HEK293T (cell line): ENCODE measurements at regions not wholly inside any gene's neighbourhood (a gene's known extent, or its start where the extent isn't known, plus 50 kb on each side); places are given as distances from the start of the nearest gene placed in this dataset.

ENCODE experiments used
- CTCF ChIA-PET: fragments of 350-600 bp; formaldehyde crosslinking; extraction: SDS; loops from one replicate; lab custom pipeline; 2021; ENCODE audit warnings: antibody characterized with exemption, inconsistent platforms; lab: Yijun Ruan, JAX
- POLR2A ChIA-PET: fragments of 350-600 bp; formaldehyde crosslinking; extraction: SDS; loops from one replicate; lab custom pipeline; 2020; ENCODE audit warnings: antibody characterized with exemption, inconsistent platforms; lab: Yijun Ruan, JAX
- DNase-seq: peaks from one replicate; pipeline ENCODE4 v3.0.0; 2012; ENCODE audit warnings: mixed read lengths; ENCODE audit errors: extremely low spot score
- ARNT ChIP-seq: fragments of 450-650 bp; IDR thresholded peaks from 2 replicates; pipeline ENCODE4 v1.6.1; 2017; ENCODE audit warnings: mild to moderate bottlenecking
- BHLHE40 ChIP-seq: fragments of 450-650 bp; IDR thresholded peaks from 2 replicates; pipeline ENCODE4 v1.6.1; 2016; ENCODE audit warnings: mild to moderate bottlenecking, moderate library complexity, borderline replicate concordance
- CTBP1 ChIP-seq: fragments of 450-650 bp; IDR thresholded peaks from 2 replicates; pipeline ENCODE4 v1.6.1; 2016; ENCODE audit warnings: borderline replicate concordance
- ELF4 ChIP-seq: fragments of 450-650 bp; IDR thresholded peaks from 2 replicates; pipeline ENCODE4 v1.6.1; 2017; ENCODE audit warnings: antibody characterized with exemption
- FOXA1 ChIP-seq: fragments of 450-650 bp; IDR thresholded peaks from 2 replicates; pipeline ENCODE4 v1.6.1; 2016; ENCODE audit warnings: mild to moderate bottlenecking
- FOXK2 ChIP-seq: fragments of 450-650 bp; IDR thresholded peaks from 2 replicates; pipeline ENCODE4 v1.6.1; 2016; ENCODE audit warnings: mild to moderate bottlenecking
- FOXM1 ChIP-seq: fragments of 450-650 bp; IDR thresholded peaks from 2 replicates; pipeline ENCODE4 v1.6.1; 2017; ENCODE audit warnings: mild to moderate bottlenecking, borderline replicate concordance
- HDGF ChIP-seq: fragments of 450-650 bp; IDR thresholded peaks from 2 replicates; pipeline ENCODE4 v1.6.1; 2017; ENCODE audit warnings: antibody characterized with exemption, borderline replicate concordance
- L3MBTL2 ChIP-seq: fragments of 450-650 bp; conservative IDR thresholded peaks from 2 replicates; pipeline ENCODE4 v1.6.1; 2016; ENCODE audit warnings: mild to moderate bottlenecking
- LEF1 ChIP-seq: fragments of 450-650 bp; IDR thresholded peaks from 2 replicates; pipeline ENCODE4 v1.6.1; 2017; ENCODE audit warnings: mild to moderate bottlenecking, borderline replicate concordance
- NFRKB ChIP-seq: fragments of 450-650 bp; IDR thresholded peaks from 2 replicates; pipeline ENCODE4 v1.6.1; 2016; ENCODE audit warnings: mild to moderate bottlenecking, moderate library complexity
- SP1 ChIP-seq: fragments of 450-650 bp; IDR thresholded peaks from 2 replicates; pipeline ENCODE4 v1.6.1; 2017
- SUZ12 ChIP-seq: fragments of 450-650 bp; IDR thresholded peaks from 2 replicates; pipeline ENCODE4 v1.6.1; 2016; ENCODE audit warnings: mild to moderate bottlenecking
- TARDBP ChIP-seq: fragments of 450-650 bp; IDR thresholded peaks from 2 replicates; pipeline ENCODE4 v1.6.1; 2016
- ZNF384 ChIP-seq: fragments of 450-650 bp; IDR thresholded peaks from 2 replicates; pipeline ENCODE4 v1.6.1; 2016
- TF ChIP-seq, protein P1 (sequence below): fragments of 450-650 bp; IDR thresholded peaks from 2 replicates; pipeline ENCODE4 v1.6.1; 2016

DNA sequence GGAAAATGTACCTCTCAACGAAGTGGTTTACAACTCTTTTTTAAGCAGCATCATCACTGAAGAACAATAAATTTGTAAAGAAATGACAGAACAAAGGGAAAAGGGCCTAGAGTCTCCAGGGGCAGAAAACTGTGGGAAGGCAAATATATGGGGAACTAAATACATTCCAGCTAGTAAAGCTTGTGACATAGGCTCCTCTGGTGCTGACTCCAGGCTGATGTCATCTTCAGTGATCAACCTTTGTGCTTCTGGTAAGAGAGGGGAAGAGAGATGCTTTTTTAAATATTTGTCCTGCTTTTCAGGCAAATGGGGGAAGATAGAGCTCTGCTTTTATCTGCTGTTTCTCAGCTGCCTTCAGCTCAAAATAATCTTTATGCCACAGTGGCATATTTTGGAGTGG, 323.2 kb downstream of the LRRIQ3 start:
- TF ChIP-seq L3MBTL2 (no peak), LEF1 (no peak), CTBP1 (no peak), SP1 (no peak), TARDBP (no peak), FOXM1 (no peak), NFRKB (no peak), FOXA1 (no peak), ZNF384 (no peak), FOXK2 (no peak)
- TF ChIP-seq, protein P1, sequence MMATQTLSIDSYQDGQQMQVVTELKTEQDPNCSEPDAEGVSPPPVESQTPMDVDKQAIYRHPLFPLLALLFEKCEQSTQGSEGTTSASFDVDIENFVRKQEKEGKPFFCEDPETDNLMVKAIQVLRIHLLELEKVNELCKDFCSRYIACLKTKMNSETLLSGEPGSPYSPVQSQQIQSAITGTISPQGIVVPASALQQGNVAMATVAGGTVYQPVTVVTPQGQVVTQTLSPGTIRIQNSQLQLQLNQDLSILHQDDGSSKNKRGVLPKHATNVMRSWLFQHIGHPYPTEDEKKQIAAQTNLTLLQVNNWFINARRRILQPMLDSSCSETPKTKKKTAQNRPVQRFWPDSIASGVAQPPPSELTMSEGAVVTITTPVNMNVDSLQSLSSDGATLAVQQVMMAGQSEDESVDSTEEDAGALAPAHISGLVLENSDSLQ, result no peak
- POLR2A ChIA-PET, result no interaction called here
- CTCF ChIA-PET, result no interaction called here
- no peak for DNase-seq

DNA sequence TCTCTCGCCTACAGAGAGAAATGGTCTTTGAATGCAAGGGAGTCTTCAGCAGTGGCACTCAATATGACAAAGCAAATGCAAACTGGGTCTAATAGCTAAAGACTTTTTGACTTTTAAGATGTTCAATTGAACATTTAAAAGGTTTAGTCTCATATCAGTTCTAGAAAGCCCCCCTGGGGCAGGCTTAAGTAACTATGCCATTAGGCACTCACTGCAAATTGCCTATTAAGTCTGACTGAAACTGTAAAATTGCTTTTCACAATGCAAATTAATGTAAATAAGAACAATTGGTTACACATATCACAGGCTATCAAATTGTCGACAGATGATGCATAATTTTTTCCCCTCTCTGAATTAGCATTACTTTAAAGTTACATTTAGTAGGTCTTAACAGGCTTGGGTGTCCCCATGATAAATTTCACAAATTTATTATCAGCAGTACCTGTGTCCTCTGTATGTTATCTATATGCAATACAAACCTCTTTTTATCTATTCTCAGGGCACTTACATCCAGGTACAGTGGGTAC, 329.1 kb downstream of the LRRIQ3 start:
- no peak for TF ChIP-seq FOXM1
- no peak for TF ChIP-seq HDGF
- TF ChIP-seq FOXA1, result no peak
- TF ChIP-seq NFRKB, result no peak
- TF ChIP-seq ARNT, result no peak
- TF ChIP-seq BHLHE40, result no peak
- TF ChIP-seq ZNF384, result no peak
- no peak for TF ChIP-seq L3MBTL2
- no peak for TF ChIP-seq SP1
- no peak for TF ChIP-seq CTBP1
- no peak for TF ChIP-seq SUZ12
- no peak for TF ChIP-seq FOXK2
- no peak for TF ChIP-seq TARDBP
- no peak for TF ChIP-seq LEF1
- no peak for TF ChIP-seq ELF4
- TF ChIP-seq, protein P1, result no peak
- POLR2A ChIA-PET, result no interaction called here

DNA sequence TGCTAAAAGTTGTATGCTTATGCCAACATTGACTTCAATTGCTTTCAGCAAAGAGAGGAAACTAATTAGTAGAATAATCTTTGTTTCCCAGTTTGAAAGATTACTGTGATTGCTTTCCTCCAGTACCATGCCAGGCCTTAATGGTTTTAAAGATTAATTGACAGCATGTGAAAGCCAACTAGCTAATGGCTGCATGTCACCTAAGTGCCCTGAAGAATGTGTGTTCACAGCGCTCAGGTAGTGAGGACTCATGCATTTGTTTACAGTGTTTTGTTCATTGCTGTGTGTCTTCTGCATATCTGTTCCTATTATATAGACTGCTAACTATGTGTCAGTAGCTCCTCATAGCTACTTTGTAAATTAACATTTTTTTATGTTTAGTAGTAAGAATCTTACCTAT, 335.6 kb downstream of the LRRIQ3 start:
- TF ChIP-seq L3MBTL2, result no peak
- no peak for TF ChIP-seq SUZ12
- TF ChIP-seq BHLHE40, result no peak
- no peak for TF ChIP-seq FOXK2
- no peak for TF ChIP-seq TARDBP
- no peak for TF ChIP-seq CTBP1
- no peak for DNase-seq
- POLR2A ChIA-PET, result no interaction called here
- CTCF ChIA-PET, result no interaction called here

More for the DNA sequence above, 329.1 kb downstream of the LRRIQ3 start:
- CTCF ChIA-PET, result no interaction called here
- no peak for DNase-seq

DNA sequence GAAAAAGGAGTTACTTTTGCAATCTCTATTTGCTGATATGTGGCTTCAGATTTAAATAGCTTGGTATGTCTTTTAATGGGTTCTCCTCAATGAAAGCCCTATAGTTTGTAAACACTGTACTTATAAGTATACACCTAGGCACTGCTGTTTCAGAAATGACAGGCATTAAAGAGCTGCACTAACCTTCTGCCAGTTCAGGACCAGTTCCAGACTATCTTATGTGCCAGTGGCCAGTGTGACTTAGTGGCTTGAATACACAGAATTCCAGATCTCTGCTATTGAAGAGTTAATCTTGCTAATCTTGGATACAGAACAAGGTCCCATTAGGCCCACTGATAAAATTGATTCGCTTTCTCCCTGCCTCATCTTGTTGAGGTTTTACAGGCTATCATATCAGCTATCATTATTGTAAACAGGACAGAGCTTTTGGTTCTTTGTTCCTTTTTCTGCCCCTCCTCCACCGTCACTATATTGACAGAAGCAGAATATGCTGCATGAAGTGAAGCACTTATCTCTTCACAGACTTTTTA, 337.5 kb downstream of the LRRIQ3 start:
- no peak for DNase-seq
- CTCF ChIA-PET, result no interaction called here
- POLR2A ChIA-PET, result no interaction called here
- TF ChIP-seq ARNT (no peak), BHLHE40 (no peak), HDGF (no peak), TARDBP (no peak)

DNA sequence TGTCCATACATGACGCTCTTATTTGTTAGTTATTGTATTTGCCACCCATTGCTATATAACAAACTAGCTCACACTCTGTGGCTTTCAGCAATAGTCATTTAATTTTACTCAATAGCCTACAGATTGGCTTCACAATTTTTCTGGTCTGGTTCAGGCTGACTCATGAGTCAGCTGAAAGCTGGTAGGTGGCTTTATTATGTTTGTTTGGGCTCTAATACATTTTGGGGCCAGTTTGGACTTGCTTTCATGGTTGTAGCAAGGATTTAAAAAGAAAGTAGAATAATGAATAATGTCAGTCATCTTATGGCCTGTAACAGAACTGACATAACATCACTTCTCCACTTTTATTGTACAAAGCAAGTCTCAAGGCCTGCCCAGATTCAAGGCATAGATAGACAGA, 338.7 kb downstream of the LRRIQ3 start:
- TF ChIP-seq ELF4 (no peak), TARDBP (no peak)
- no peak for DNase-seq
- POLR2A ChIA-PET, result no interaction called here
- CTCF ChIA-PET, result no interaction called here

DNA sequence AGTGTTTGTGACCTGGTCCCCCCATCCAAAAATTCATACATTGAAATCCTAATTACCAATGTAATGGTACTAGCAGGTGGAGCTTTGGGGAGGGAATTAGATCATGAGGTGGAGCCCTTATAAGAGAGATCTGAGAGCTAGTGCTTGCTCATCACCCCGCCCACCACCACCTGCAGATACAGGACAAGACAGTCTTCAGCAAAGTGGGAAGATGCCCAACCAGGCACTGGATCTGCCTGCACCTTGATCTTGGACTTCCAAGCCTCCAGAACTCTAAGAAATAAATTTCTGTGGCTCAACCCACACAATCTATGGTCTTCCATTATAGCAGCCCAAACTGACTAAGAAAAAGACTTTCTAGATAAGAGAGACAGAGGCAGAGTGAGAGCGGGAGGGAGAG, 343.4 kb downstream of the LRRIQ3 start:
- DNase-seq, result no peak
- TF ChIP-seq HDGF, result no peak
- no peak for TF ChIP-seq SUZ12
- no peak for TF ChIP-seq FOXM1
- TF ChIP-seq ZNF384, result no peak
- TF ChIP-seq CTBP1, result no peak
- no peak for TF ChIP-seq ARNT
- TF ChIP-seq, protein P1, result no peak
- TF ChIP-seq LEF1, result no peak
- no peak for TF ChIP-seq FOXA1
- TF ChIP-seq ELF4, result no peak
- no peak for TF ChIP-seq SP1
- TF ChIP-seq NFRKB, result no peak
- POLR2A ChIA-PET, result no interaction called here
- CTCF ChIA-PET, result no interaction called here

DNA sequence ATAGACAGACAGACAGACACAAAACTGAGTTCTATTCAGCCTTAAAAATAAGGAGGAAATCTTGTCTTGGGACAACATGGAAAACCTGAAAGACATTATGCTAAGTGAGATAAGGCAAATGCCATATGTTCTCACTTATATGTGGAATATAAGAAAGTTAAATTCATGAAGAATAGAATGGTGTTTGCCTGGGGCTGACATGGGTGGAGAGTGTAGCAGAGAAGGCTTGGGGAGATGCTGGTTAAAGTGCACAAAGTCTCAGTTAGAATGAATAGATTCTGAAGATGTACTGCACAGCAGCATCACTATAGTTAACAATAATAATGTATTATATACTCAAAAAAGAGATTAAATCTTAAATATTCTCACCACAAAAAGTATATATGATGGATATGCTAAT, 355.5 kb downstream of the LRRIQ3 start:
- CTCF ChIA-PET, result no interaction called here
- DNase-seq, result no peak
- TF ChIP-seq HDGF (no peak), NFRKB (no peak), SP1 (no peak), FOXK2 (no peak), BHLHE40 (no peak), FOXM1 (no peak), ELF4 (no peak), FOXA1 (no peak), LEF1 (no peak), CTBP1 (no peak)
- POLR2A ChIA-PET, result no interaction called here
